ENCODE measurements at regions not wholly inside any gene's neighbourhood (a gene's known extent, or its start where the extent isn't known, plus 50 kb on each side); places are given as distances from the start of the nearest gene placed in this dataset.

GRCh38 chr7:66871076-66871475 lies 49.9 kb upstream of the TMEM248 start:
- Histone ChIP-seq H3K27me3 (no peaks in the 10 kb centered on the region), H3K4me3 (no peak overlapping the region), H3K9me3 (no peaks in the 10 kb centered on the region), H3K36me3 (no peaks in the 10 kb centered on the region), H3K27ac (no peak overlapping the region), H3K4me1 (ENCODE audit: insufficient read depth) (no peaks in the 10 kb centered on the region)
- DNase-seq: no peak
- intact Hi-C loops (cut with DNase I): no loop called here
- no peak for TF ChIP-seq POLR2A (IDR thresholded peaks at IDR 0.05)
- TF ChIP-seq CTCF (IDR thresholded peaks at IDR 0.05): no peak
- no peak for TF ChIP-seq EP300 (IDR thresholded peaks at IDR 0.05)
- 90 to 91% (median 91%) methylated on average over 3 of the region's 3 CpGs for WGBS, 3 donors
